Stomach (tissue), 8 donors: ENCODE measurements at regions not wholly inside any gene's neighbourhood (a gene's known extent, or its start where the extent isn't known, plus 50 kb on each side); places are given as distances from the start of the nearest gene placed in this dataset.

ENCODE experiments used
- DNase-seq, 2 donors: peaks; one replicate each; pipeline versions ENCODE4 v3.0.0 to v3.0.0-alpha.2; 2013 to 2019
- H3K27ac ChIP-seq, 5 donors: fragments of 200-600 bp in 4 of 5; sonication (generic) in 4 of 5; one replicate each; pipeline ENCODE4 v1.5.1; 2013 to 2019; ENCODE audit warnings: mild to moderate bottlenecking in 1 of 5, moderate library complexity in 1 of 5
- H3K27me3 ChIP-seq, 3 donors: fragments of 200-600 bp; sonication (generic); one replicate each; pipeline ENCODE4 v1.5.1; 2017 to 2019; ENCODE audit warnings: mixed run types in 1 of 3
- H3K36me3 ChIP-seq, 4 donors: fragments of 200-600 bp; sonication (generic); 1 replicate in 3 of 4; 2 replicates in 1 of 4; pipeline ENCODE4 v1.5.1; 2016 to 2019
- H3K4me1 ChIP-seq, 4 donors: fragments of 200-600 bp; sonication (generic); one replicate each; pipeline ENCODE4 v1.5.1; 2016 to 2019
- H3K4me3 ChIP-seq, 4 donors: fragments of 200-600 bp; sonication (generic) in 3 of 4; one replicate each; pipeline ENCODE4 v1.5.1; 2016 to 2019; ENCODE audit warnings: mild to moderate bottlenecking in 1 of 4
- H3K9me3 ChIP-seq, 4 donors: fragments of 200-600 bp; sonication (generic); one replicate each; pipeline ENCODE4 v1.5.1; 2016 to 2019
- CTCF ChIP-seq, 7 experiments: fragments of 450-650 bp in 4 of 7; fragments of 200-600 bp in 3 of 7; sonication (generic) in 3 of 7; IDR thresholded peaks; one replicate each; pipeline ENCODE4 v1.5.1; 2016 to 2019; ENCODE audit warnings: antibody characterized with exemption in 7 of 7, control low read depth in 2 of 7, mild to moderate bottlenecking in 1 of 7
- EP300 ChIP-seq: sonication (generic); formaldehyde crosslinking; IDR thresholded peaks from one replicate; pipeline ENCODE4 v1.6.1; 2017; ENCODE audit warnings: antibody characterized with exemption
- POLR2A ChIP-seq, 4 donors: fragments of 450-650 bp; IDR thresholded peaks; one replicate each; pipeline ENCODE4 v1.6.1; 2016; ENCODE audit warnings: antibody characterized with exemption in 4 of 4, control low read depth in 2 of 4, mild to moderate bottlenecking in 1 of 4, moderate library complexity in 1 of 4
- POLR2AphosphoS5 ChIP-seq, 3 donors: sonication (generic); formaldehyde crosslinking; IDR thresholded peaks; one replicate each; pipeline ENCODE4 v1.6.1; 2016; ENCODE audit warnings: antibody characterized with exemption in 3 of 3
- WGBS, 5 donors: extraction: QIAGEN DNeasy Blood & Tissue Kit in 3 of 5; methylation state at CpG; one replicate each; pipeline versions ENCODE4 v1.1.5 to v1.1.7; 2013 to 2018; 5-methylcytosine and 5-hydroxymethylcytosine counted together
- intact Hi-C: fragments of 100-400 bp; cut with DNase I; formaldehyde crosslinking; loops from one replicate; pipeline ENCODE4 v1.15.1; 2023; ENCODE audit warnings: low total_unique reads
- donor health status: healthy with polysubstance abuse.
- donor health status: Bipolar disorder and iron deficiency.
- donor health status: healthy.

- Histone ChIP-seq H3K36me3 (no peaks in the 10 kb centered on the region), H3K4me3 (no peak overlapping the region), H3K4me1 (peaks cover 0 to 7% (median 1%) of the 10 kb centered on the region in 4 donors), H3K27ac (no peak overlapping the region), H3K9me3 (no peaks in the 10 kb centered on the region), H3K27me3 (no peaks in the 10 kb centered on the region)
- DNase-seq = no peak
- no peak for TF ChIP-seq CTCF (IDR thresholded peaks at IDR 0.05)
- no peak for TF ChIP-seq POLR2AphosphoS5 (IDR thresholded peaks at IDR 0.05)
- intact Hi-C loops = no loop called here
- 78 to 86% (median 83%) methylated on average over 2 of the region's 2 CpGs for WGBS, 5 donors
These were observed 204.2 kb upstream of the GMDS start for GRCh38 chr6:2449572-2449940.

- Histone ChIP-seq H3K36me3 (no peaks in the 10 kb centered on the region), H3K27me3 (no peaks in the 10 kb centered on the region), H3K4me3 (peak overlapping the region in 2 of 4 donors; percentile 2 to 19), H3K27ac (no peak overlapping the region), H3K4me1 (peaks cover 0 to 7% (median 1%) of the 10 kb centered on the region in 4 donors), H3K9me3 (no peaks in the 10 kb centered on the region)
- 31 to 38% (median 33%) methylated on average over 22 of the region's 22 CpGs for WGBS, 5 donors
- intact Hi-C loops = no loop called here
- peak; percentile 44 to 87 for DNase-seq
- TF ChIP-seq CTCF (IDR thresholded peaks at IDR 0.05) (peak in 5 of 7 experiments; percentile 25 to 73 (median 54)), POLR2AphosphoS5 (IDR thresholded peaks at IDR 0.05) (peak in 1 of 3 donors; percentile 29), EP300 (no peak), POLR2A (IDR thresholded peaks at IDR 0.05) (no peak)
These were observed 203.6 kb upstream of the GMDS start for GRCh38 chr6:2448826-2449571.

GRCh38 chr6:2447931-2448330 lies 202.5 kb upstream of the GMDS start:
- Histone ChIP-seq H3K36me3 (no peaks in the 10 kb centered on the region), H3K27ac (no peak overlapping the region)
- 66 to 73% (median 72%) methylated on average over 3 of the region's 3 CpGs for WGBS, 5 donors

GRCh38 chr6:2447318-2447920 lies 202.0 kb upstream of the GMDS start:
- no peaks in the 10 kb centered on the region for H3K27me3 ChIP-seq
- intact Hi-C loops = no loop called here
- no peak overlapping the region for H3K27ac ChIP-seq
- 33 to 66% (median 49%) methylated on average over 4 of the region's 4 CpGs for WGBS, 5 donors
- TF ChIP-seq POLR2AphosphoS5 (IDR thresholded peaks at IDR 0.05) (no peak), CTCF (IDR thresholded peaks at IDR 0.05) (no peak), POLR2A (IDR thresholded peaks at IDR 0.05) (no peak), EP300 (no peak)
- no peak for DNase-seq
- no peaks in the 10 kb centered on the region for H3K36me3 ChIP-seq
- peaks cover 0 to 7% (median 1%) of the 10 kb centered on the region in 4 donors for H3K4me1 ChIP-seq
- no peaks in the 10 kb centered on the region for H3K9me3 ChIP-seq
- H3K4me3 ChIP-seq = no peak overlapping the region

More at GRCh38 chr6:2447931-2448330, 202.5 kb upstream of the GMDS start:
- H3K9me3 ChIP-seq = no peaks in the 10 kb centered on the region
- TF ChIP-seq POLR2AphosphoS5 (IDR thresholded peaks at IDR 0.05) (no peak), POLR2A (IDR thresholded peaks at IDR 0.05) (no peak), EP300 (no peak), CTCF (IDR thresholded peaks at IDR 0.05) (no peak)
- intact Hi-C loops = no loop called here
- DNase-seq = no peak
- H3K27me3 ChIP-seq = no peaks in the 10 kb centered on the region
- H3K4me3 ChIP-seq = no peak overlapping the region
- H3K4me1 ChIP-seq = peaks cover 0 to 7% (median 1%) of the 10 kb centered on the region in 4 donors
